WTC11 (cell line): ENCODE measurements at regions not wholly inside any gene's neighbourhood (a gene's known extent, or its start where the extent isn't known, plus 50 kb on each side); places are given as distances from the start of the nearest gene placed in this dataset.

ENCODE experiments used
- CTCF ChIP-seq: fragments of 200-600 bp; IDR thresholded peaks from 2 replicates; pipeline ENCODE4 v1.8.0; 2022; ENCODE audit warnings: antibody characterized with exemption
- EMX1 ChIP-seq: fragments of 250-450 bp; sonication (Bioruptor Pico); IDR thresholded peaks from 2 replicates; pipeline ENCODE4 v1.8.0; 2021; ENCODE audit warnings: mild to moderate bottlenecking
- FOXJ3 ChIP-seq: sonication (generic); formaldehyde crosslinking; IDR thresholded peaks from 2 replicates; pipeline ENCODE4 v1.9.0; 2021; ENCODE audit warnings: missing genetic modification reagents, mild to moderate bottlenecking, borderline replicate concordance
- NFE2L1 ChIP-seq: sonication (generic); formaldehyde crosslinking; IDR thresholded peaks from 2 replicates; pipeline ENCODE4 v1.8.1; 2023; ENCODE audit warnings: missing genetic modification reagents
- RELA ChIP-seq: sonication (generic); formaldehyde crosslinking; IDR thresholded peaks from 2 replicates; pipeline ENCODE4 v1.8.1; 2022; ENCODE audit warnings: missing genetic modification reagents, mild to moderate bottlenecking, borderline replicate concordance
- ZNF232 ChIP-seq: sonication (generic); formaldehyde crosslinking; IDR thresholded peaks from 2 replicates; pipeline ENCODE4 v1.8.0; 2022; ENCODE audit warnings: mild to moderate bottlenecking, missing genetic modification reagents
- TF ChIP-seq, protein P1 (sequence below): sonication (generic); formaldehyde crosslinking; IDR thresholded peaks from 2 replicates; pipeline ENCODE4 v1.8.1; 2022; ENCODE audit warnings: missing genetic modification reagents, borderline replicate concordance
- TF ChIP-seq, protein P2 (sequence below): sonication (generic); formaldehyde crosslinking; IDR thresholded peaks from 2 replicates; pipeline ENCODE4 v1.8.0; 2022; ENCODE audit warnings: mild to moderate bottlenecking, missing genetic modification reagents

GRCh38 chr2:180238729-180239128 lies 231.6 kb upstream of the CWC22 start:
- no peak for TF ChIP-seq CTCF
- no peak for TF ChIP-seq EMX1 (CRISPR knock-in tag)
- no peak for TF ChIP-seq FOXJ3
- TF ChIP-seq, protein P1, sequence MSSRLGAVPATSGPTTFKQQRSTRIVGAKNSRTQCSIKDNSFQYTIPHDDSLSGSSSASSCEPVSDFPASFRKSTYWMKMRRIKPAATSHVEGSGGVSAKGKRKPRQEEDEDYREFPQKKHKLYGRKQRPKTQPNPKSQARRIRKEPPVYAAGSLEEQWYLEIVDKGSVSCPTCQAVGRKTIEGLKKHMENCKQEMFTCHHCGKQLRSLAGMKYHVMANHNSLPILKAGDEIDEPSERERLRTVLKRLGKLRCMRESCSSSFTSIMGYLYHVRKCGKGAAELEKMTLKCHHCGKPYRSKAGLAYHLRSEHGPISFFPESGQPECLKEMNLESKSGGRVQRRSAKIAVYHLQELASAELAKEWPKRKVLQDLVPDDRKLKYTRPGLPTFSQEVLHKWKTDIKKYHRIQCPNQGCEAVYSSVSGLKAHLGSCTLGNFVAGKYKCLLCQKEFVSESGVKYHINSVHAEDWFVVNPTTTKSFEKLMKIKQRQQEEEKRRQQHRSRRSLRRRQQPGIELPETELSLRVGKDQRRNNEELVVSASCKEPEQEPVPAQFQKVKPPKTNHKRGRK (CRISPR knock-in tag) = no peak
- TF ChIP-seq, protein P2, sequence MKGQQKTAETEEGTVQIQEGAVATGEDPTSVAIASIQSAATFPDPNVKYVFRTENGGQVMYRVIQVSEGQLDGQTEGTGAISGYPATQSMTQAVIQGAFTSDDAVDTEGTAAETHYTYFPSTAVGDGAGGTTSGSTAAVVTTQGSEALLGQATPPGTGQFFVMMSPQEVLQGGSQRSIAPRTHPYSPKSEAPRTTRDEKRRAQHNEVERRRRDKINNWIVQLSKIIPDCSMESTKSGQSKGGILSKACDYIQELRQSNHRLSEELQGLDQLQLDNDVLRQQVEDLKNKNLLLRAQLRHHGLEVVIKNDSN (CRISPR knock-in tag) = no peak
- TF ChIP-seq ZNF232 (CRISPR knock-in tag) = no peak
- no peak for TF ChIP-seq RELA (CRISPR knock-in tag)
- TF ChIP-seq NFE2L1 = no peak
